BJ (cell line): ENCODE measurements at regions not wholly inside any gene's neighbourhood (a gene's known extent, or its start where the extent isn't known, plus 50 kb on each side); places are given as distances from the start of the nearest gene placed in this dataset.
"Not testable (repeated sequence)": the region's sequence is repeated elsewhere in the genome, so short reads cannot be mapped to it uniquely, and the experiment has no call there.

ENCODE experiments used
- CTCF ChIA-PET: fragments of 350-600 bp; formaldehyde crosslinking; extraction: SDS; loops from one replicate; lab custom pipeline; 2021; ENCODE audit warnings: antibody characterized with exemption, inconsistent platforms; lab: Yijun Ruan, JAX
- POLR2A ChIA-PET: fragments of 300-600 bp; sonication (Branson Sonifier 250); formaldehyde crosslinking; extraction: SDS; loops from one replicate; lab custom pipeline; 2021; ENCODE audit warnings: antibody characterized with exemption; lab: Charles Lee
- DNase-seq: peaks from one replicate; pipeline ENCODE4 v3.0.0-alpha.2; 2011; ENCODE audit warnings: low read depth
- H3K27me3 ChIP-seq: 2 replicates; pipeline ENCODE4 v1.6.0; 2011; ENCODE audit warnings: low read length; ENCODE audit not compliant: control insufficient read depth, insufficient read depth
- H3K36me3 ChIP-seq: 2 replicates; pipeline ENCODE4 v1.5.1; 2011; ENCODE audit warnings: low read length; ENCODE audit not compliant: control insufficient read depth, insufficient read depth
- H3K4me3 ChIP-seq: 2 replicates; pipeline ENCODE4 v1.5.1; 2011; ENCODE audit warnings: low read depth, mild to moderate bottlenecking, control low read depth, low read length
- TF ChIP-seq, protein P1 (sequence below): IDR thresholded peaks from 2 replicates; pipeline ENCODE4 v1.5.1; 2011; ENCODE audit warnings: low read depth, mild to moderate bottlenecking, control low read depth, inconsistent platforms, low read length, moderate library complexity; ENCODE audit not compliant: insufficient read depth

DNA sequence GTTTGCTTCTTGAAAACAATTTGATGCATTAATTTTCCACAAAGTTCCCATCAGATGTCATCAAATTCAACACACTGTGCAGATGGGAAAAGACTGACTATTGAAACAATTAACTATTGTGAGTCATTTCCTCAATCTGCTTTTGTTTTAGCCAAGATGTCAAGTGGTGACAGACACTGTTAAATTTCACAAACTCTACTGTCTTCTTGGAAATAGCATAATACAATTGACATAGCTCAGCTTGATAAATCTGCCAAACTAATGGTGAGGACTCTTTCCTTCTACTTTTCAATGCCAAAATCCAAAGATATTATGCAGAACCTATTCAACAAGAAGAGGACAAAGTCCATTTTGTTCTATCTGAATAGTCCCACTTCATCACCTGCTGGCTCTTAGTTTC, 242.3 kb downstream of the CAAP1 start:
- Histone ChIP-seq H3K4me3 (no peak overlapping the region), H3K27me3 (no peaks in the 10 kb centered on the region), H3K36me3 (no peaks in the 10 kb centered on the region)
- POLR2A ChIA-PET: no interaction called here
- DNase-seq: no peak
- TF ChIP-seq, protein P1, sequence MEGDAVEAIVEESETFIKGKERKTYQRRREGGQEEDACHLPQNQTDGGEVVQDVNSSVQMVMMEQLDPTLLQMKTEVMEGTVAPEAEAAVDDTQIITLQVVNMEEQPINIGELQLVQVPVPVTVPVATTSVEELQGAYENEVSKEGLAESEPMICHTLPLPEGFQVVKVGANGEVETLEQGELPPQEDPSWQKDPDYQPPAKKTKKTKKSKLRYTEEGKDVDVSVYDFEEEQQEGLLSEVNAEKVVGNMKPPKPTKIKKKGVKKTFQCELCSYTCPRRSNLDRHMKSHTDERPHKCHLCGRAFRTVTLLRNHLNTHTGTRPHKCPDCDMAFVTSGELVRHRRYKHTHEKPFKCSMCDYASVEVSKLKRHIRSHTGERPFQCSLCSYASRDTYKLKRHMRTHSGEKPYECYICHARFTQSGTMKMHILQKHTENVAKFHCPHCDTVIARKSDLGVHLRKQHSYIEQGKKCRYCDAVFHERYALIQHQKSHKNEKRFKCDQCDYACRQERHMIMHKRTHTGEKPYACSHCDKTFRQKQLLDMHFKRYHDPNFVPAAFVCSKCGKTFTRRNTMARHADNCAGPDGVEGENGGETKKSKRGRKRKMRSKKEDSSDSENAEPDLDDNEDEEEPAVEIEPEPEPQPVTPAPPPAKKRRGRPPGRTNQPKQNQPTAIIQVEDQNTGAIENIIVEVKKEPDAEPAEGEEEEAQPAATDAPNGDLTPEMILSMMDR: no peak
- CTCF ChIA-PET: no interaction called here

DNA sequence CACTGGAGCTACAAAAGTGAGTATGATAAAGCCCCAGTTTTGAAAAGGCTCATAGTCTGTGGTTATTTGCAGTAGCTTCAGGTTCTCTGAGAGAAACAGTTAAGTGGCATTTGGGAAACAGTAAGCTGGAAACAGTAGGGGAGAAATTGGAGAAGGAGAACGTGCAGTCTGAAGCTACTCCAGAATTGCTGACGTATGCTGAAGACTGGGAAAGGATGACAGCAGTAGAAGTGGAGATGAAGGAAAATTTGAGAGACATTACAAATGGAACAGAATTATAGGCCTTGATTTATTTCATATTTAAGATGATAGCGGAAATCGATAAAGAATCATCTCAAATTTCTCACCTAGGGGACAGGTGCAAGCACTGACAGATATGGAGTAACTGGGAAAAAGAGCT, 248.8 kb downstream of the CAAP1 start:
- no peak for DNase-seq
- POLR2A ChIA-PET: no interaction called here
- TF ChIP-seq, protein P1: no peak
- Histone ChIP-seq H3K36me3 (no peaks in the 10 kb centered on the region), H3K27me3 (no peaks in the 10 kb centered on the region), H3K4me3 (no peak overlapping the region)
- CTCF ChIA-PET: no interaction called here

DNA sequence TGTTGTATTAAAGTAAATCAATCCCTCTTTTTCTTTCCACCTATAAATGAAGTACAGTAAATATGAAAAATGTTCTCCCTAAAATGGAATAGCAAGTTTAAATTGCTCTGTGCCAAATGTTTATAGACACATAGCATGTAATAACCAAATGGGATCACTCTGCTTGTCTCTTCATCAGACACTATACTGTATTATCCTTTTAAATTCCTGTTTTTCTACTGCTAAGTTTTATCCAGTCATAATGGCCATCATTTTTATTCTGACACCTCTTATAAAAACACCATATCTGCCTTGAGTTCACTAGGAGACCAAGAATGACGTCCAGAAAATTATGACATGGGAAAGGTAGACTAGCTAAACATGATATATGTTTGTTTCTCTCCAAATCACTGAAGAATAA, 252.8 kb downstream of the CAAP1 start:
- TF ChIP-seq, protein P1: no peak
- H3K4me3 ChIP-seq: no peak overlapping the region
- ChIA-PET POLR2A (no interaction called here), CTCF (no interaction called here)
- H3K36me3 ChIP-seq: no peaks in the 10 kb centered on the region
- H3K27me3 ChIP-seq: no peaks in the 10 kb centered on the region
- DNase-seq: no peak

DNA sequence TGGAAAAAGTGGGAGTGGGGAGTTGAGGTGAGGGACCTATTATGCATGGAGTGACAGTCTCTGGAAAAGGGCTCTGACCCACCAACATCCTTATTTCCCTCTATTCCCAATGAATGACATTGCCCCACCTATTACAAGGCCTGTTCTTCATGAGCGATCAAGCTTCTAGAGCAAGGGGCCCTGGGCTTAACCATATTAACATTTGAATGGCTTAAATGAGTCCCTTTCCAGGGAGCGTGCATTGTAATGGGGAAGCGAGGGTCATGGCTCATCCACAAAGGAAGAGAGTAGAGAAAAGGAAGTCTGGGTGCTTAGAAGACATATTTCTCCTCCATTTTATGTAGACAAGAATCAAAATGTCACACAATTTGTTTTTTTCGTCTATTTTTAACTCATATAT, 255.5 kb downstream of the CAAP1 start:
- DNase-seq: no peak
- no peaks in the 10 kb centered on the region for H3K36me3 ChIP-seq
- ChIA-PET CTCF (no interaction called here), POLR2A (no interaction called here)
- TF ChIP-seq, protein P1: no peak
- no peaks in the 10 kb centered on the region for H3K27me3 ChIP-seq
- no peak overlapping the region for H3K4me3 ChIP-seq

DNA sequence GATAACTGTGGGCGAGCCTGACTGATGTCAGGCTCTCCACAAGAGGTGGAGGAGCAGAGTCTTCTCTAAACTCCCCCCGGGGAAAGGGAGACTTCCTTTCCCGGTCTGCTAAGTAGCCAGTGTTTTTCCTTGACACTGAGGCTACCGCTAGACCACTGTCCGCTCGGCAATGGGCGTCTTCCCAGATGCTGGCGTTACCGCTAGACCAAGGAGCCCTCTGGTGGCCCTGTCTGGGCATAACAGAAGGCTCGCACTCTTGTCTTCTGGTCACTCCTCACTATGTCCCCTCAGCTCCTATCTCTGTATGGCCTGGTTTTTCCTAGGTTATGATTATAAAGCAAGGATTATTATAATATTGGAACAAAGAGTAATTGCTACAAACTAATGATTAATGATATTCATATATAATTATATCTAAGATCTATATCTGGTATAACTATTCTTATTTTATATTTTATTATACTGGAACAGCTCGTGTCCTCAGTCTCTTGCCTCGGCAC, 278.7 kb downstream of the CAAP1 start:
- H3K4me3 ChIP-seq, H3K27me3 ChIP-seq, DNase-seq, POLR2A ChIA-PET, CTCF ChIA-PET, H3K36me3 ChIP-seq: not testable (repeated sequence)
- TF ChIP-seq, protein P1: peak; percentile 25; the same call in 1 of the 2 replicates
